NCI-H1694 treated with DMSO at 0.1 percent for 48 hours (cell line): ENCODE measurements at regions not wholly inside any gene's neighbourhood (a gene's known extent, or its start where the extent isn't known, plus 50 kb on each side); places are given as distances from the start of the nearest gene placed in this dataset.
"Not testable (repeated sequence)": the region's sequence is repeated elsewhere in the genome, so short reads cannot be mapped to it uniquely, and the experiment has no call there.

Experiments
- DNase-seq: peaks from one replicate; lab custom pipeline; 2025; lab: John Stamatoyannopoulos, UW

DNA sequence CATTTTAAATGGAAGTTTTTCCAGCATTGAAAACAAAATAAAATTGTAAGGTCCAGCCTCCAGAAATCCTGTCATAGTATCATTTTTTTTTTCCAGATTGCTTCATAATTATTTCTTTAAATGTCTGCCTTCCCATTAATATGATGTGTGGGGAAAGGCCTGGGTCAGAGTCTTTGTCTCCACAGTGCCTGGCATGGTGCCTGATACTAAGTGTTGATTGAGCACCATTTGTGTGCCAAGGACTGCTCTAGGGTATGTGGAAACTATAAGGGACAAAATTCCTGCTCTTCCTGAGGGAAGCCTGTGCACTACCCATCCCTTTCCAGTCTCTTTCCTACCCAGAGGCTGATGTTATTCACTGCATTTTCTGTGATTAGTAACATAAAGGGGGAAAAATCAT lies 53.1 kb upstream of the BEND4 start:
- DNase-seq: no peak

DNA sequence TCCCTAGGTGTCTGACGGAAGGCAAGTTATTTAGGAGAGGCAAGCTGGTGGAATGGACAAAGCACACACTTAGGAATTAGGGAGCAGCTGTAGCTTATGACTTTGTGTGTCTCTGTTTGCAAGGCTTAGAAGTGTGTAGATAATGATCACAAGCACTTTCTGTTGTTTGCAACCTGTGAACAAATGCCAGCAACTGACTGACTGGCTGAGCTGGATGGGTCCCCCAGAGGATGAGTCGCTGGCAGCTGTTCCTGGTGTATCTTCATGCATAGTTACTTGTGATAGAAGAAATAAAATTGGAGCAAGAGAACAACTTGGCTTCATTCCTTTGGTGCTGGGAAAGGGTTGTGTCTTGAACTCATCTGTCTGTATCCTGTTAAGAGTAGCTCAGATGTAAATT lies 64.2 kb upstream of the BEND4 start:
- no peak for DNase-seq

DNA sequence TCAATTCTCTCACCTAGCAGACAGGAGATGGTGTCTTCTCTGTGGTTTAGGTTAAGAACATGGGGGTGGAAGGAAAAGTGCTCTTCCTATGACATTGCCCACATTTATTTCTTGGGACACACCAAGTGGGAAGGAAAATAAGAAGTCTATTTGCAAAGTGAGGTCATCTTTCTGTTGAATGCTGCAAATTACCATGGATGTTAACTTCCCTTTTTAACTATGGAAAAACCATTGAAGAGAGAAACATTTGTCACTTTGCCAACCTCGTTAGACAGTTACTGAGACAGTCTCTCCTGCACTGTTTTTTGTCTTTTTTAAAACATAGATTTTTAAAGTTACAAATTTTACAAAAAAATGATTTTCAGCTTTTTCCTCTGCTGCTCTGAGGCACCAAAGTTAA lies 72.8 kb upstream of the BEND4 start:
- no peak for DNase-seq

DNA sequence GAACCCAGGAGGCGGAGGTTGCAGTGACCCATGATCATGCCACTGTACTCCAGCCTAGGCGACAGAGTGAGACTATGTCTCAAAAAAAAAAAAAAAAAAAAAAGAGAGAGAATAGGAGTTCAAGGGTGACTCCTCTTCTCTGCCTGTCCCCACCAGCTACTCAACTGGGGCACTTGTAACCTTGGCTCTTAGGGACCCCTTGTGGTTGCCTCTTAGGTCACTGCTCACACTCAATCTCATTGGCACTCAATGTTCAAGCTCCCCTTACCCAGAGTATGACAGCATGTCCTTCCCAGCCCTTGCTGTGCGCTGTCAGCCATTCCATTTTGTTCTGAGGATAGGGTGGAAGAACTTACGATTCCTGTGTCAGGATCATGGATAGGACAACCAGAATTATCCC lies 82.4 kb upstream of the BEND4 start:
- DNase-seq: no peak

DNA sequence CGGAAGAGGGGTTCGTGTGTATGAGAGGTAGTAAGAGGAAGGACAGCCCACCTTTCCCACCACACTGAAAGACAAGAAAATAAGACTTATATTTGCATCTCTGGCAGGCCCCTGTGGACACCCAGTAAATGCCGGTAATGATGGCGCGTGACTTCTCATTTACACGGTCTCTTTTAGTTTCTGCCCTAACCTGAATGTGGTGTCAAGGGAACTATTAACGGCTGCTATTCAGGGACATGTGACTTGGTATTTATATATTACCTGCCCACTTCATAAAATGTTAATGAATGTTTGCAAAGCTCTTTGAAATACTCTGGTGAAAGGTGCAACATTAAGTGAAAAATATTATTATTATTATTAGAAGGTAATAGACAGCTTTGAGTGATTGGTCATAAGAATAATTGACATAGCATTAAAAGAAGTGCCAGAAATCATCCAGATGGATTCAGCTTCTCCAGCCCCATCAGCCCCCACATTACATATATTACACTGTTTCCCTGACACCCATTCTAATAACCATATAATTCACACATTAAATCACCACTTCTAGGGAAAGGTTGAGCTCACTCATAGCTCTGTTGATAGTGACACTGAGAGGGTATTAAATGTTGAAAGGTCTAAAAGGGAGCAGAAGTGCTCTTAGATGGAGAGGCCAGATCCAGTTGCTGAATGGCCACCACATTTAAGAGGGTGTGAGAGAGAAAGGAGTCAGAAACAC lies 83.0 kb upstream of the BEND4 start:
- no peak for DNase-seq

DNA sequence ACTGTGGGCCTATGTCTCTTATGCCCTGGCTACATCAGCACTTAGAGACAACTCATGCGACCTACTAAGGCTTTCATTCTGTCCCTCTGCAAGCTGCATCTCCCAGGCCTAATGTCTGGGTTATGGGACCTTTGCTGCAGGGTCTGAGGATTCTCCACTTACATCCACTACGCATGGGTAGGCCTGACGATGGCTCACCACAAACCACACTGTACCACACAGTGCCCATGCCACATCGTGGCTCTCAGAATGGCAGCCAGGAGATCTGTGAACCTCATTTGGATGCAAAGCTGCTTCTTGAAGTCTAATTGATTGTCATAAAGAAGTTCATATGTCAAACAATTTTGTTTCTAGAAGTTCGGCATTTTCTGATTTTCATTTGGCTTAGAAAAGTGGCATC lies 84.6 kb upstream of the BEND4 start:
- DNase-seq: no peak

DNA sequence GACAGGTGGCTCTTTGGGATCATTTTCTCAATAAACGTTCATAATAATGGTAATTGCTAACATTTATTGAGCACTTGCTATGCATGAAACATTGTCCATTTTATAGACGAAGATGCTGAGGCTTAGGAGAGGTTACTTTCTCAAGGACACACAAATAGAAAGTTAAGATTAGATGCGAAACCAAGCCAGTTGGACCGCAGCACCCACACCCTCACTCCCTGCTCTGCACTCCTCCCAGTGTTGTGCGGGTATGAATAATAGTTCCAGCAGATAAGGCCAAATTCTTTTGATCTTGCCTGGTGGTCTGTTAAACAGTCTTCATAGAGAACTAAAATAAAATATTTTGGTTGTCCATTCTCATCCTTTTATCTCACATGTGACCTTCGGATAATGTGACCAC lies 85.0 kb upstream of the BEND4 start:
- no peak for DNase-seq

DNA sequence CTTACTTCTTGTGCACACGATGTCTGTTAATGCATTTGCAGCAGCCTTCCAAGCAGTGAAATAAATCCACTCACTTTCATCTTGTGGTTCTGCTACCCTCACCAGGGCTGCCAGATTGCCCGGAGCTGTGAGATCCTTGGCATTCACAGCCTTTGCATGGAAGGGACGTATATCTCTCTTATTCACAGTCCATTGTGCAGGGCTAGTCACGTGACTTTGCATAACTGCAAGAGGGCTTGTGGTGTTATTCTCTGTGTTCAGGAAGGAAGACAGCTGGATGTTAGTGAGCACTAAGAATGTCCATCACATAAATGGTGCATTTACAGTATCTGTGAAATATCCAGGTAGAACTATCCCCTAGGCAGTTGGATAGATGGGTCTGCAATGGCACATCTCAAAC lies 96.5 kb upstream of the BEND4 start:
- no peak for DNase-seq

DNA sequence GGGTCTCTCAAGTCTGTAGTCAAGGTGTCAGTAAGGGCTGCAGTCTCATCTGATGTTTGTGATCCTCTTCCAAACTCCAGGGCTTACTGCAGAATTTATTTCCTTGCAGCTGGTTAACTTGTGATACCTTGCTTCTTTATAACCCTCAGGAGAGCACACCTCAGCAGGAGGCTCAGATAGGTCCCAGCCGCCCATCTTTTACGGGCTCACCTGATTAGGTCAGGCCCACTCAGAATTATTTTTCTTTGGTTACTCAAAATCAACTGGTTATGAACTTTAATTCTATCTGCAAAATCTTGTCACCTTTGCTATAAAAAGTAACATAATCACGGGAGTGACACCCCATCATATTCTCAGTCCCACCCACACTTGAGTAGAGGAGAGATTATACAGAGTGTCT lies 99.9 kb upstream of the BEND4 start:
- no peak for DNase-seq

DNA sequence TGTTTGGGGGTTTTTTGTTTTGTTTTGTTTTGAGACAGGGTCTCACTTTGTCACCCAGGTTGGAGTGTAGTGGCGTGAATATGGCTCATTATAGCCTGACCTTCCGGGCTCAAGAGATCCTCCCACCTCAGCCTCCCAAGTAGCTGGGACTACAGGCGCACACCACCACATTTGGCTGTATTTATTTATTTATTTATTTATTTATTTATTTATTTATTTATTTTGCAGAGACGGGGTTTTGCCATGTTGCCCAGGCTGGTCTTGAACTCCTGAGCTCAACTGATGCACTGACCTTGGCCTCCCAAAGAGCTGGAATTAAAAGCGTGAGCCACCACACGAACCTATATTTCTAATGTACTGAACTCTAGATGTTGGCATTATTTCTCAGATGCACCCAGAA lies 105.2 kb upstream of the BEND4 start:
- not testable (repeated sequence) for DNase-seq

DNA sequence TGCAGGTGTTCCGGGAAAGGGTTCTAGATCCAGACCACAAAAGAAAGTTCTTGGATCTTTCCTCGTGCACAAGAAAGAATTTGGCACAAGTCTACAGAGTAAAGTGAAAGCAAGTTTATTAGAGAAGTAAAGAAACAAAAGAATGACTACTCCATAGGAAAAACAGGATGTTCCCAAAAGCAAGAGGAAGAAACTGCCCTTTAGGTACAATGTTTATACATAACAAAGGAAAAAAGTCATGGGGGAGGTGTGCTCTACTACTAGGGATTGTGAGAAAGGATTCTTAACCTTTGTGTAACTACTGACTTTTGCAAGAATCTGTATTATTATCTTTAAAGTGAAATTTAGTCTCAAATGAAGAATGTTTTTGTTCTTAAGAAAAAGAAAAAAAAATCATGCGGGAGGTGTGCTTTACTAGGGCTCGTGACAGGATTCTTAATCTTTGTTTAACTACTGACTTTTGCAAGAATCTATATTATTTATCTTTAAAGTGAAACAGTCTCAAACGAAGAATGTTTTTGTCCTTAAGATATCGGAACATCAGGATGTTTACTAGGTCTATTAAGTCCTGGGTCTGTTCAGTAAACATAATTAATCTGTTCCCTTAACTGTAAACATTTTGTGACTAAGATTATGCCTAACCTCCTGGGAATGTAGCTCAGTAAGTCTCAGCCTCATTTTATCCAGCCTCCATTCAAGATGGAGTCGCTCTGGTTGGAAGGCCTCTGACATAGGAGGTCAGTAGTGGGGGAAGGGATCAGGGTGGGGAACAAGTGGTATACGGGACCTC lies 110.4 kb upstream of the BEND4 start:
- no peak for DNase-seq

DNA sequence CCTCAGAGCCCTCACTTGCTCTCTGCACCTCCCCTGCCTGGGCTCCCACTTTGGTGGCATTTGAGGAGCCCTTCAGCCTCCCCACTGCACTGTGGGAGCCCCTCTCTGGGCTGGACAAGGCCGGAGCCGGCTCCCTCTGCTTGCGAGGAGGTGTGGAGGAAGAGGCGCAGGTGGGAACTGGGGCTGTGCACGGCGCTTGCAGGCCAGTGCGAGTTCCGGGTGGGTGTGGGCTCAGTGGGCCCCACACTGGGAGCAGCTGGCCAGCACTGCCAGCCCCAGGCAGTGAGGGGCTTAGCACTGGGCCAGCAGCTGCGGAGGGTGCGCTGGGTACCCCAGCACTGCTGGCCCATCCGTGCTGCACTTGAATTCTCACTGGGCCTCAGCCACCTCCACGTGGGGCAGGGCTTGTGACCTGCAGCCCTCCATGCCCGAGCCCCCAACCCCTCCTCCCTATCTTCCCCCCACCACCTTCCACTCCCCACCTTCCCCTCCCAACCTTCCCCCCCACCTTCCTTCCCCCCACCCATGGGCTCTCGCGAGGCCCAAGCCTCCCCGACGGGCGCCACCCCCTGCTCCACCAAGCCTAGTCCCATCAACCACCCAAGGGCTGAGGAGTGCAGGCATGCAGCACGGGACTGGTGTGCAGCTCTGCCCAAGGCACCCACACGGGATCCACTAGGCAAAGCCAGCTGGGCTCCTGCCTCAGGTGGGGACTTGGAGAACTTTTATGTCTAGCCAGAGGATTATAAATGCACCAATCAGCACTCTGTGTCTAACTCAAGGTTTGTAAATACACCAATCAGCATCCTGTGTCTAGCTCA lies 113.5 kb upstream of the BEND4 start:
- no peak for DNase-seq

DNA sequence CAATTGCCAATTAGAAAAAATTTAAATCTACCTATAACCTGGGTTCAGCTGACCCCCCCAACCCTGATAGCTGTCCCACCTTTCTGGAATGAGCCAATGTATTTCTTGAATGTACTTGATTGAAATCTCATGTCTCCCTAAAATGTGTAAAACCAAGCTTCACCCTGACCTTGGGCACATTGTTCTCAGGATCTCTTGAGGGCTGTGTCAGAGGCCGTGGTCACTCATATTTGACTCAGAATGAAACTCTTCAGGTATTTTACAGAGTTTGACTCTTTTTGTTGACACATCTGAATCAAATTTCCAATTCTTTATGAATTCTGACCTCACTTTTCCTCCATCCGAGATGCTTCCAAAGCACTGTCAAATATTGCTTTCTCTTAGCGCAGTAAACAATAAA lies 115.3 kb upstream of the BEND4 start:
- no peak for DNase-seq

DNA sequence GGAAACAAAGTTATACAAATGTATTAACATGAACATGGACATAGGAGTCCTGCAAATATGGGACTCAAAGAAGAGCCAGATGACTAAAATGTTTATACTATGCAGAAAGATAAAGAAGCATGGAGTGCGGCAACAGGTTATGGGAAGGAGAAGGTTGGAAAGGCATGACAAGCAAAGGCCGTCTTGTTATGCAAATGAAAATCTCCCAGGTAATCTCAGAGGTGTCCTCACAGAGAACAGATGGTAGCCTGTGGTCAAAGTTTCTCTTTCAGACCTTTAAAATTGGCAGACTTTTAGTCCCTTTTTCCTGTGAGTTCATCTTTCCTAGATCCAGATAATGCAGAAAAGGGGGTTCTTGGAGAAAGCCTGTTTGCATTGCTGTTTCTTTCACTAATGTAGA lies 116.4 kb upstream of the BEND4 start:
- no peak for DNase-seq

DNA sequence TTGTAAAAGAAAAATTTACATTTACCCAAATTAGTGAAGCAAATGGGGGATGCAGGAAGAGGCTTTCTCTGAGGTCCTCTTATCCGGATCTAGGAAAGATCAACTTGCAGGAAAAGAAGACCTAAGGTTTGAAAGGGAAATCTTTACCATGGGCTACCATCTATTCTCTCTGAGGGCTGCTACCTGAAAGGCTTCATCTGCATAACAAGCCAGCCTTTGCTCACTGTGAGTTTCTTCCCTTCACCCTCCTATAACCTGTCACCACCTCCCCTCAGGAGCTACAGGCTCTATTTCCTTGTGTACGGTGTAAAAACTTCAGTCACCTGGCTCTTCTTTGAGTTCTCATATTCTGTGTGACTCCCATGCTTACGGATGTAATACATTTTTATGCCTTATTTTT lies 118.6 kb upstream of the BEND4 start:
- DNase-seq: no peak

DNA sequence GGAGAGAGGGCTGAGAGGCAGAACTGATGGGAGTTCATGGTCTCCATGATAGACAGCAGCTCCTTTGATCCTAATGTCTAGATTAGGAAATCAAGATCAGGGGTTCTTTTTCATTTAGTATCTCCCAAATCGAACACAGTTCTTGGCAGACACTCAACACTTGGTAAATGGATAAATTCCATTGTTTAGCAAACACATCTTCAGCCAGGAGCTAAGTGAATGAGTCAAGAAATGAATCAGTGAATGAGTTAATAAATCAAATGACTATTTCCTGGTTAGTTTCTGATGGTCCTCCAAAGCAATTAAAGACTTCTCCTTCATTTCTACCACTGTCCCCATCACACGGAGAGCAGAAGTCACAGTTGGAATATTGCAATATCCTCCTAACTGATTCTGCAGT lies 120.0 kb upstream of the SHISA3 start:
- no peak for DNase-seq

DNA sequence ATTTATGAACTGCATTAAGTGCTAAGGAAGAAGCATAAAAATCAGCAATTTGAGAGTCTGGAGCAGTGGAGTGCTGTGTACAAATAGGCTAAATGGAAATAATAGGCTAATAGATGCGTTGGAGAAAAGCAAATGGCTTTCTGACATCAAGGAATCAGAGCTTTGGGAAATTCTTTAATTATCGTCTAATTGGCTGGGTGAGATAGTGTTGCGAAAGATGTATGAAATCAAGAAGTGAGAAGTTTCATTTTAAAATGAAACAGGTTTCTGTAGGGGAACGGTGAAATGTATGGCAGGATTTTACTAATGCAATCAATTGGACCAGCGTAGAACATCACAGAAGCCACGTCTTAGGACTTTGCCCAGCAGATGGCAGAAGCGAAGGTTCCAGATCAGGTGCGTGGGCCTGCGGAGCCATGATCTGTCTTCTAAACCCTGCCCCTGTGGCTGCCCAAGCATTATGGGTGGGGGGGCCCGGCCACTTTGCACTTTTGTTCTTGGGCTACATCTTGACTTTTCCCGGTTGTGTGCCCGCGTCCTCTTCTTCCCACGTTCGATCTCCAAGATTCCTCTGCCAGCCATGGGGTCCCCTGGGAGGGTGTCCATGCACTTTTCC lies 118.5 kb upstream of the SHISA3 start:
- no peak for DNase-seq

DNA sequence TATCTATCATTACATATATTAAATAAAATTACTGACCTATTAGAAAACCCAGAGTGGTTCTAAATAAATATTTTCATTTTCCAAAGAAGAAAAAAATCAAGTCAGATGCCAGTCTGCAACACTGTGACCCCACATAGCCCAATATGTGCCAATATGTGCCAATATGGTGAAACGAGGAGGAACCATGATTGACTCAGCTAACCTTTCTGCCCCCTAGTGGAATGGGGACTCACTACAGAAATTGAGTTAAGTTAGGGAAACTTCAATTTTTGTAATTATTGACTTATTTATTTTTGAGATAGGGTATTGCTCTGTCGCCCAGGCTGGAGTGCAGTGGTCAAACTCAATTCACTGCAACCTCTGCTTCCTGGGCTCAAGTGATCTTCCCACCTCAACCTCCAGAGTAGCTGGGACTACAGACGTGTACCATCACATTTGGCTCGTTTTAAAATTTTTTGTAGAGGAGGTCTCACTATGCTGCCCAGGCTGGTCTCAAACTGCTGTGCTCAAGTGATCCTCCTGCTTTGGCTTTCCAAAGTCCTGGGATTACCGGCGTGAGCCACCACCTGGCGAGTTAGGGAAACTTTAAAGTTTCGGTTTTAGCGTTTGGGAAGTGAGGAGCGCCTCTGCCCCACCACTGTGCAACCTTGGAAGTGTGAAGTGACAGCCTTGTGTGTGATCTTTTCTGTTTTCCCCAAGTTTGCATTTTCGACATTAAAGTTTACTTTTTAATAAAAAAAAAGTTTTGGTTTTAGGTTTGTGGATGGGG lies 116.8 kb upstream of the SHISA3 start:
- DNase-seq: peak; percentile 16

DNA sequence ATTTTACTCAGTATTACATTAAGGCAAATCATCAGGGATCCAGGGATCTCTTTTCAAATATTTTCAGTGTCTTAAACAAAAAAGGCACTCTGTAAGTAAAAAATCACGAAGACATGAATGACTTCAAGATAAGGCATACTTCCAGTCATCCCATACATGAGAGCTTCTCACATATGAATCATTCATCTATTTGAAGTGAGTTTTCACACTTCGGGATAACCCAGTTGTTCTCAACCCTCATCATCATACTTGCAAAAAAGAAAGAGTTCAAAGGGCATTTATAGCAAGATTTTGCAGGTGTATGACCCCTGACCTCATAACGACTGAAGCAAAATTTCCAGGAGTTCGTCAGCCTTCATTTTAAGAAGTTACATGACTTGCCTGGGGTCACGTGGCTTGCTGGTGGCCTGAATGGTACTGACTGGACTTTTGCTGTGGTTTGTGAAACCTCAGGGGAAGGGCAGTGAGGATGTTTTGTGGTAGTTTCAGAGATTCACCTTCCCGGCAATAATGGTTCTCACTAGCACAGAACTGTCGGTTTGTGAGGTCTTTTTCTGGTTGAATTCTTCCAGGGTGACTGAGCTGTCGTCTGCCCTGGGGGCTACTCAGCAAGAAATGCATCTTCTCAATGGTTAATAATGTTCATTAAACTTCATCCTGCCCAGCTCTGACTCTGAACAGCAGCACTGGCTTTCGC lies 115.8 kb upstream of the SHISA3 start:
- no peak for DNase-seq

DNA sequence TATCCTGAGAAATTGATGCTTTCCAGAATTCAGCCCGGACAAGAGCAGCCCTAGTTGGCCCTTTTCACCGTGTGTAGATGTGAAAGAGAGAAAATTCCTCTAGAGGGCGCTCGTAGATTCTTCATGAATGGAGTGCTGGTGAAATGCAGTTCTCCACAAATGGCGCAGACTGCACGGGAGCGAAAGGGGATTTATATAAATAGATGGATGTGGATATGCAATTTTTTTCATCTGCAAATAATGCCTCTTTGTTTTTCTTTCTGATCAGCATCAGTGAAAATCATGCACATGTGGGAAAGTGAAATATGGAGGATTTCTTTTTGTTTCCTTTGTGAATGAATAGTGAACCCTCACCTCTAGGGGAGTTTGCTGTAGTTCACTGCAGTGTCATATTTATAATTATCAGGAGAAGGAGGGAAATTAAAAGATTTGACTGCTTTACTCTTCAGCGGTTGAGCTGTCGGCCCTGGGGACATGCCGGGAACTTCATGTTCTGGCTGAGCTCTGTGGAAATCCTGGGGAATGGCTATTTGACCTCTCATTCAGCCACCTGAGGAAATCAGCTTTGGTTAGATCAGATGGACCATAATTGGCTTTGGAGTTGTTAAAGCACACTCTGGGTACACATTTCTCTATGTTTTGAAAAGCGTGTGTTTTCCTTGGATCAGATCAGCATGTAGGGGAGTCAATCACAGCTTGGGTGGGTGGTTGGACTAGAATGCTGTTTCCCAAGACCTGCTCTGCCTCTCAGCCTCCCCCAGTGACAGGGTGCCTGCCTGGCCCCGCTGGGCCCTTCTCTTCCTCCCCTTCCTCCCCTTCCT lies 115.0 kb upstream of the SHISA3 start:
- DNase-seq: peak; percentile 70
